ENCODE measurements at regions not wholly inside any gene's neighbourhood (a gene's known extent, or its start where the extent isn't known, plus 50 kb on each side); places are given as distances from the start of the nearest gene placed in this dataset.

- no peak overlapping the region for H2AFZ ChIP-seq (ENCODE audit: low read length)
- H3K56ac ChIP-seq (ENCODE audit: insufficient read length, low read depth, low read length), result no peak overlapping the region
- no peak overlapping the region for H3K4me2 ChIP-seq (ENCODE audit: insufficient read depth, insufficient read length, low read length)
- H2BK5ac ChIP-seq (ENCODE audit: insufficient read length, low read length), result no peak overlapping the region
- H2BK20ac ChIP-seq (ENCODE audit: low read depth, low read length, poor library complexity, severe bottlenecking), result no peak overlapping the region
- no peak overlapping the region for H2AK5ac ChIP-seq (ENCODE audit: insufficient read length, low read length)
- H3K27me3 ChIP-seq (ENCODE audit: insufficient read depth, low read length), result no peaks in the 10 kb centered on the region
- no peak overlapping the region for H3T11ph ChIP-seq (ENCODE audit: low read length)
- no peak overlapping the region for H3K9ac ChIP-seq (ENCODE audit: extremely low read depth, insufficient read length, low read length)
- H3K4ac ChIP-seq (ENCODE audit: low read depth, low read length), result no peak overlapping the region
- no peaks in the 10 kb centered on the region for H3K4me1 ChIP-seq (ENCODE audit: insufficient read depth, low read length)
- no peak overlapping the region for H2BK12ac ChIP-seq (ENCODE audit: insufficient read length, low read depth, low read length)
- no peak overlapping the region for H2BK120ac ChIP-seq (ENCODE audit: low read depth, low read length, poor library complexity, severe bottlenecking)
- TF ChIP-seq CTCF (conservative IDR thresholded peaks at IDR 0.05), result no peak
- peaks cover 0 to 4% (median 0%) of the 10 kb centered on the region in 3 experiments; a peak in 1 of 7 replicates for H3K36me3 Mint-ChIP-seq (ENCODE audit: insufficient read depth in 1 of 3, low read depth in 3 of 3)
- no peak overlapping the region for H3K27ac ChIP-seq (ENCODE audit: insufficient read length, low read depth, low read length)
- H3K4me1 Mint-ChIP-seq, result 0 out of 4 replicates have a peak, but pooled peaks cover 0 to 2% of the 10 kb centered on the region in 2 experiments
- H3K27me3 Mint-ChIP-seq (ENCODE audit: low read depth), result no peaks in the 10 kb centered on the region
- H2BK15ac ChIP-seq (ENCODE audit: low read depth, low read length), result no peak overlapping the region
- peaks cover 0 to 3% of the 10 kb centered on the region in 2 experiments; a peak in 1 of 5 replicates for H3K9me3 Mint-ChIP-seq
- WGBS (ENCODE audit: extremely low coverage, insufficient read length, low lambda C conversion rate), result no CpG with 5 or more reads among the region's 1 CpG
- H3K18ac ChIP-seq (ENCODE audit: insufficient read length, low read depth, low read length), result no peak overlapping the region
- no peaks in the 10 kb centered on the region for H3K79me1 ChIP-seq (ENCODE audit: insufficient read depth, low read depth, low read length, poor library complexity, severe bottlenecking)
- H4K8ac ChIP-seq (replicated peaks; ENCODE audit: insufficient read length, low read depth, low read length), result no peak overlapping the region
- H3K23ac ChIP-seq (ENCODE audit: insufficient read length, low read depth, low read length), result no peak overlapping the region
- H3K14ac ChIP-seq (ENCODE audit: insufficient read depth, low read length), result no peak overlapping the region
- no peaks in the 10 kb centered on the region for H3K23me2 ChIP-seq (ENCODE audit: insufficient read length, low read depth, low read length, poor library complexity, severe bottlenecking)
- DNase-seq, result no peak
- no peak overlapping the region for H4K5ac ChIP-seq (ENCODE audit: insufficient read length, low read depth, low read length)
- H3K9me3 ChIP-seq (ENCODE audit: control insufficient read depth, low read depth, low read length), result no peaks in the 10 kb centered on the region
- no peaks in the 10 kb centered on the region for H4K20me1 ChIP-seq (ENCODE audit: control insufficient read depth, insufficient read depth, insufficient read length)
- H3K27ac Mint-ChIP-seq, result no peak overlapping the region
- H4K91ac ChIP-seq (ENCODE audit: insufficient read length, low read depth, low read length), result no peak overlapping the region
- no peak overlapping the region for H3K4me3 Mint-ChIP-seq
- no peaks in the 10 kb centered on the region for H3K79me2 ChIP-seq (ENCODE audit: insufficient read depth, low read length)
Measured at GRCh38 chr2:138871312-138871711, 91.1 kb upstream of the NXPH2 start.
